Body of pancreas (tissue), 4 donors: ENCODE measurements at regions not wholly inside any gene's neighbourhood (a gene's known extent, or its start where the extent isn't known, plus 50 kb on each side); places are given as distances from the start of the nearest gene placed in this dataset.

Experiments
- CTCF ChIP-seq, 7 experiments: fragments of 450-650 bp in 4 of 7; fragments of 200-600 bp in 3 of 7; sonication (generic) in 3 of 7; IDR thresholded peaks; one replicate each; pipeline ENCODE4 v1.5.1; 2016 to 2019; ENCODE audit warnings: antibody characterized with exemption in 7 of 7
- POLR2A ChIP-seq, 3 donors: fragments of 450-650 bp; IDR thresholded peaks; one replicate each; pipeline ENCODE4 v1.6.1; 2016; ENCODE audit warnings: antibody characterized with exemption in 3 of 3, mild to moderate bottlenecking in 2 of 3

GRCh38 chr9:23522952-23523351, 303.1 kb downstream of the ELAVL2 start:
- TF ChIP-seq CTCF (IDR thresholded peaks at IDR 0.05), result no peak
- no peak for TF ChIP-seq POLR2A (IDR thresholded peaks at IDR 0.05)
